HCT116 (cell line): ENCODE measurements at regions not wholly inside any gene's neighbourhood (a gene's known extent, or its start where the extent isn't known, plus 50 kb on each side); places are given as distances from the start of the nearest gene placed in this dataset.

ENCODE experiments used
- ATAC-seq: fragments of 200-7000 bp; cut with Tn5 transposase; 2 replicates; pipeline ENCODE4 v1.9.1; 2020; ENCODE audit warnings: mild to moderate bottlenecking, moderate library complexity
- BruUV-seq: library from RNA; stranded (reverse); fragments of 400-500 nt; replicated peaks from 2 replicates; lab custom pipeline; 2021; lab: Mats Ljungman, UMichigan
- CTCF ChIA-PET: fragments of 300-600 bp; sonication (Branson Sonifier 250); formaldehyde crosslinking; loops from one replicate; lab custom pipeline; 2021; ENCODE audit warnings: antibody characterized with exemption; lab: Charles Lee
- POLR2A ChIA-PET: fragments of 300-600, 350-600 bp; sonication (Branson Sonifier 250); formaldehyde crosslinking; loops from one replicate; lab custom pipeline; 2021; ENCODE audit warnings: antibody characterized with exemption; lab: Charles Lee
- RAD21 ChIA-PET, 2 experiments: fragments of 300-600 bp; sonication (Branson Sonifier 250); formaldehyde crosslinking; loops; one replicate each; lab custom pipeline; 2023; ENCODE audit warnings: low total read pairs in 2 of 2; ENCODE audit not compliant: uncharacterized antibody in 2 of 2, unreplicated experiment in 2 of 2, low non-redundant PET in 1 of 2; lab: Charles Lee
- DNase-seq: peaks from one replicate; pipeline ENCODE4 v3.0.0-alpha.2; 2010; ENCODE audit warnings: low read depth, low spot score
- H2AFZ ChIP-seq: fragments of 200-600 bp; shearing (Covaris generic), sonication (generic); 2 replicates; pipeline ENCODE4 v1.6.1; 2017; ENCODE audit warnings: low read depth, mixed run types, mixed read lengths, antibody characterized with exemption, low read length; ENCODE audit not compliant: poor library complexity, severe bottlenecking
- H3K27ac ChIP-seq: 2 replicates; pipeline ENCODE4 v1.5.1; 2012; ENCODE audit warnings: low read depth, low read length
- H3K27me3 ChIP-seq: fragments of 200-600 bp; sonication (generic); 2 replicates; pipeline ENCODE4 v1.6.1; 2016; ENCODE audit warnings: mixed run types, low read length, mixed read lengths; ENCODE audit not compliant: insufficient read depth
- H3K36me3 ChIP-seq, 2 experiments: fragments of 200-500 bp in 1 of 2; fragments of 200-600 bp in 1 of 2; sonication (Bioruptor generic) in 1 of 2; sonication (generic) in 1 of 2; 2 replicates each; pipeline versions ENCODE4 v1.5.1 to v1.6.1; 2014 to 2016; ENCODE audit warnings: low read length in 2 of 2, inconsistent platforms in 1 of 2, mixed read lengths in 1 of 2, mixed run types in 1 of 2; ENCODE audit not compliant: insufficient read depth in 2 of 2, control insufficient read depth in 1 of 2
- H3K4me1 ChIP-seq, 2 experiments: fragments of 200-600 bp in 1 of 2; sonication (generic) in 1 of 2; 2 replicates each; pipeline versions ENCODE4 v1.5.1 to v1.6.1; 2012 to 2017; ENCODE audit warnings: low read length in 2 of 2, inconsistent platforms in 1 of 2, mild to moderate bottlenecking in 1 of 2, mixed read lengths in 1 of 2, mixed run types in 1 of 2, moderate library complexity in 1 of 2; ENCODE audit not compliant: insufficient read depth in 2 of 2, control insufficient read depth in 1 of 2
- H3K4me2 ChIP-seq: fragments of 200-600 bp; sonication (generic); 2 replicates; pipeline ENCODE4 v1.6.1; 2017; ENCODE audit warnings: mixed run types, low read length, mixed read lengths
- H3K4me3 ChIP-seq, 2 experiments: fragments of 200-600 bp in 1 of 2; sonication (generic) in 1 of 2; replicated peaks in 1 of 2; 2 replicates each; pipeline ENCODE4 v1.5.1; 2011 to 2016; ENCODE audit warnings: low read length in 2 of 2, control low read depth in 1 of 2, low read depth in 1 of 2, mild to moderate bottlenecking in 1 of 2, mixed read lengths in 1 of 2, mixed run types in 1 of 2
- H3K79me2 ChIP-seq: fragments of 200-600 bp; sonication (generic); 2 replicates; pipeline ENCODE4 v1.6.1; 2017; ENCODE audit warnings: mild to moderate bottlenecking, mixed run types, low read length, moderate library complexity, mixed read lengths; ENCODE audit not compliant: insufficient read depth
- H3K9ac ChIP-seq: fragments of 200-600 bp; sonication (generic); 2 replicates; pipeline ENCODE4 v1.6.1; 2016; ENCODE audit warnings: low read length, mixed read lengths
- H3K9me2 ChIP-seq: fragments of 200-600 bp; sonication (generic), shearing (Covaris generic); 2 replicates; pipeline ENCODE4 v1.6.1; 2017; ENCODE audit warnings: mixed run types, mild to moderate bottlenecking, moderate library complexity; ENCODE audit not compliant: insufficient read depth
- H3K9me3 ChIP-seq, 2 experiments: fragments of 200-500 bp in 1 of 2; fragments of 200-600 bp in 1 of 2; sonication (Bioruptor generic) in 1 of 2; sonication (generic) in 1 of 2; 2 replicates each; pipeline ENCODE4 v1.6.1; 2014 to 2017; ENCODE audit warnings: low read length in 2 of 2, mixed read lengths in 2 of 2, inconsistent platforms in 1 of 2, low read depth in 1 of 2, mild to moderate bottlenecking in 1 of 2, mixed run types in 1 of 2, moderate library complexity in 1 of 2; ENCODE audit not compliant: control insufficient read depth in 1 of 2, insufficient read depth in 1 of 2
- H4K20me1 ChIP-seq: fragments of 200-600 bp; sonication (generic), shearing (Covaris generic); 2 replicates; pipeline ENCODE4 v1.6.1; 2017; ENCODE audit warnings: mixed run types, mild to moderate bottlenecking, moderate library complexity; ENCODE audit not compliant: insufficient read depth
- POLR2AphosphoS5 ChIP-seq: IDR thresholded peaks from 2 replicates; pipeline ENCODE4 v1.6.1; 2011; ENCODE audit warnings: mild to moderate bottlenecking, low read depth, low read length, moderate library complexity
- RAD21 ChIP-seq: IDR thresholded peaks from 2 replicates; pipeline ENCODE4 v1.6.1; 2012; ENCODE audit warnings: low read depth, mild to moderate bottlenecking
- YY1 ChIP-seq: IDR thresholded peaks from 2 replicates; pipeline ENCODE4 v1.6.1; 2011; ENCODE audit warnings: low read length, low read depth, moderate library complexity, mild to moderate bottlenecking; ENCODE audit not compliant: insufficient replicate concordance; ENCODE audit errors: extremely low read depth
- ZFX ChIP-seq: fragments of 450-650 bp; IDR thresholded peaks from 2 replicates; pipeline ENCODE4 v1.6.1; 2017
- ZNF274 ChIP-seq: fragments of 200-500 bp; sonication (Bioruptor generic); IDR thresholded peaks from 2 replicates; pipeline ENCODE4 v1.6.1; 2014; ENCODE audit warnings: mild to moderate bottlenecking, low read depth, low read length, inconsistent platforms
- intact Hi-C: fragments of 100-400 bp; cut with micrococcal nuclease; formaldehyde crosslinking; loops from 2 replicates; pipeline ENCODE4 v1.10.0; 2022
- TF ChIP-seq, protein P1 (sequence below): IDR thresholded peaks from 2 replicates; pipeline ENCODE4 v1.6.1; 2012
- TF ChIP-seq, protein P2 (sequence below): IDR thresholded peaks from 2 replicates; pipeline ENCODE4 v1.6.1; 2012

DNA sequence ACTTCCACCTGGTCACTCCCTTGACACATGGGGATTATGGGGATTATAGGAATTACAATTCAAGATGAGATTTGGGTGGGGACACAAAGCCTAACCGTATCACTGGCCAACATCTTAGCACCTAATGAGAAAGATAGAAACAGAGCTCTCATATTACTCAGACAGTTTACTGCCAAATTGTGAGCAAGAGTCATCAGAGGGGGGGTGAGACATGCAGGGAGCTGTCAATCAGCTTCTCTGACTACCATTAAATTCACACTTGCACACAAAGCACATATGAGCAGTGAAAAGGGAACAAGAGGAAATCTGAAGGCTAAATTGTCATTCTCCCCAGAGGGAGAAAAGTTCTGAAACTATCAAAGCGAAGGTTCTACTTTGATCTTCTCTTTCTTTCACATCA is 78.1 kb upstream of the GRIN2B start:
- no peaks in the 10 kb centered on the region for H3K27me3 ChIP-seq
- H3K9me2 ChIP-seq: no peaks in the 10 kb centered on the region
- RAD21 ChIA-PET: no interaction called here
- BruUV-seq: no TSS peak
- POLR2A ChIA-PET: no interaction called here
- no peaks in the 10 kb centered on the region for H3K79me2 ChIP-seq
- no peak overlapping the region for H3K4me2 ChIP-seq
- H3K9ac ChIP-seq: no peak overlapping the region
- H3K4me1 ChIP-seq: no peaks in the 10 kb centered on the region
- ATAC-seq (no peak), DNase-seq (no peak)
- no peak overlapping the region for H3K27ac ChIP-seq
- no peak overlapping the region for H2AFZ ChIP-seq
- H3K36me3 ChIP-seq: no peaks in the 10 kb centered on the region
- CTCF ChIA-PET: no interaction called here
- no peak overlapping the region for H3K4me3 ChIP-seq
- TF ChIP-seq YY1: no peak
- no peak for TF ChIP-seq POLR2AphosphoS5
- TF ChIP-seq, protein P1, sequence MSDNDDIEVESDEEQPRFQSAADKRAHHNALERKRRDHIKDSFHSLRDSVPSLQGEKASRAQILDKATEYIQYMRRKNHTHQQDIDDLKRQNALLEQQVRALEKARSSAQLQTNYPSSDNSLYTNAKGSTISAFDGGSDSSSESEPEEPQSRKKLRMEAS: no peak
- H4K20me1 ChIP-seq: no peaks in the 10 kb centered on the region
- H3K9me3 ChIP-seq: no peaks in the 10 kb centered on the region
- intact Hi-C loops: no loop called here

DNA sequence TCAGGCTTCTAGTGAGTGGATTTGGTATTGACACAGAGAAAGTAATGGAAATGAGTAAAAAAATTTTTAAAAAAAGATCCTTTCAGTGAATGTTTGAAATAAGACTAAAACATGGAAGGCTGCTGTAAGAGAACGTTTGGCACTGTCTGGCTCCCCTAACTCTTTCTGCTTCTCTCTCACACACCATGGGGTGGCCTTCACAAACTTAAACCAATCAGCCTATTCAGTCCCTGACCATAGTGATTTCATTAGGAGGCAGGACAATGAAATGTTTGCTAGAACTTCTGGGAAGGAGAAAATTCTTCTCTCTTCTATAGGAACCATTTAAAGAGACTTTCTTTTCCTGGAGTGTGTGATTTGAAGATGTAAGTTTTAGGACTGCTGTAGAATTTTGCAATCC is 84.2 kb upstream of the GRIN2B start:
- Histone ChIP-seq H3K4me2 (peak overlapping the region; percentile 43), H3K4me1 (peaks cover 3 to 13% of the 10 kb centered on the region in 2 experiments; a peak in 3 of 4 replicates), H4K20me1 (no peaks in the 10 kb centered on the region), H3K9me2 (no peaks in the 10 kb centered on the region), H3K79me2 (no peaks in the 10 kb centered on the region), H3K27ac (no peak overlapping the region), H3K9ac (no peak overlapping the region), H3K36me3 (no peaks in the 10 kb centered on the region), H3K4me3 (no peak overlapping the region), H2AFZ (peak overlapping the region; percentile 29), H3K9me3 (no peaks in the 10 kb centered on the region), H3K27me3 (no peaks in the 10 kb centered on the region)
- TF ChIP-seq YY1 (no peak), RAD21 (no peak), ZNF274 (no peak), ZFX (no peak)
- TF ChIP-seq, protein P2, sequence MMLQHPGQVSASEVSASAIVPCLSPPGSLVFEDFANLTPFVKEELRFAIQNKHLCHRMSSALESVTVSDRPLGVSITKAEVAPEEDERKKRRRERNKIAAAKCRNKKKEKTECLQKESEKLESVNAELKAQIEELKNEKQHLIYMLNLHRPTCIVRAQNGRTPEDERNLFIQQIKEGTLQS: no peak
- RAD21 ChIA-PET: no interaction called here
- ATAC-seq: peak; percentile 60
- POLR2A ChIA-PET: no interaction called here
- DNase-seq: no peak
- BruUV-seq: no TSS peak
- CTCF ChIA-PET: no interaction called here
- intact Hi-C loops: no loop called here
